Natural killer cell (primary cell): ENCODE measurements at regions not wholly inside any gene's neighbourhood (a gene's known extent, or its start where the extent isn't known, plus 50 kb on each side); places are given as distances from the start of the nearest gene placed in this dataset.

Source experiments
- ATAC-seq, 3 donors: fragments of 150-1000 bp in 2 of 3; fragments of 200-7000 bp in 1 of 3; cut with Tn5 transposase; 1 replicate in 1 of 3; 2 replicates in 2 of 3; pipeline ENCODE4 v1.10.0; 2021; ENCODE audit warnings: mild to moderate bottlenecking in 2 of 3, moderate library complexity in 2 of 3
- DNase-seq, 2 donors: peaks; one replicate each; pipeline versions ENCODE4 v3.0.0 to v3.0.0-alpha.2; 2013 to 2021; ENCODE audit warnings: mixed read lengths in 1 of 2
- H3K27ac ChIP-seq: one replicate; pipeline ENCODE4 v1.5.1; 2013; ENCODE audit warnings: mild to moderate bottlenecking, low read length
- H3K27me3 ChIP-seq: one replicate; pipeline ENCODE4 v1.6.1; 2013; ENCODE audit warnings: low read length; ENCODE audit not compliant: control insufficient read depth, insufficient read depth
- H3K36me3 ChIP-seq: one replicate; pipeline ENCODE4 v1.6.1; 2013; ENCODE audit warnings: low read length; ENCODE audit not compliant: control insufficient read depth, insufficient read depth
- H3K4me1 ChIP-seq: one replicate; pipeline ENCODE4 v1.6.1; 2013; ENCODE audit warnings: low read length; ENCODE audit not compliant: control insufficient read depth, insufficient read depth
- H3K4me3 ChIP-seq: one replicate; pipeline ENCODE4 v1.5.1; 2013; ENCODE audit warnings: low read length
- H3K9me3 ChIP-seq: one replicate; pipeline ENCODE4 v1.6.1; 2013; ENCODE audit warnings: low read length; ENCODE audit not compliant: control insufficient read depth, insufficient read depth
- H3K27ac Mint-ChIP-seq, 2 donors: one replicate each; pipeline ENCODE4 v1.8.0; 2022; ENCODE audit warnings: mild to moderate bottlenecking in 2 of 2, mixed read lengths in 2 of 2, moderate library complexity in 1 of 2
- H3K27me3 Mint-ChIP-seq, 2 donors: one replicate each; pipeline ENCODE4 v1.8.0; 2022; ENCODE audit warnings: low read depth in 2 of 2, mixed read lengths in 2 of 2
- H3K36me3 Mint-ChIP-seq: one replicate; pipeline ENCODE4 v1.8.0; 2022; ENCODE audit warnings: mixed read lengths
- H3K4me1 Mint-ChIP-seq, 2 donors: one replicate each; pipeline ENCODE4 v1.8.0; 2022; ENCODE audit warnings: mixed read lengths in 2 of 2
- H3K4me3 Mint-ChIP-seq: one replicate; pipeline ENCODE4 v1.8.0; 2022; ENCODE audit warnings: mild to moderate bottlenecking, moderate library complexity, mixed read lengths
- H3K9me3 Mint-ChIP-seq, 2 donors: one replicate each; pipeline ENCODE4 v1.8.0; 2022; ENCODE audit warnings: mixed read lengths in 2 of 2
- WGBS: methylation state at CpG from one replicate; pipeline ENCODE4 v1.1.7; 2013; ENCODE audit warnings: missing lambda C conversion rate; ENCODE audit not compliant: insufficient coverage; 5-methylcytosine and 5-hydroxymethylcytosine counted together
- intact Hi-C: fragments of 100-400 bp; cut with micrococcal nuclease; formaldehyde crosslinking; loops from one replicate; pipeline ENCODE4 v1.14.2; 2022
- TF ChIP-seq, protein P1 (sequence below): fragments of 200-600 bp; IDR thresholded peaks from one replicate; pipeline ENCODE4 v1.8.0; 2022; ENCODE audit warnings: antibody characterized with exemption

DNA sequence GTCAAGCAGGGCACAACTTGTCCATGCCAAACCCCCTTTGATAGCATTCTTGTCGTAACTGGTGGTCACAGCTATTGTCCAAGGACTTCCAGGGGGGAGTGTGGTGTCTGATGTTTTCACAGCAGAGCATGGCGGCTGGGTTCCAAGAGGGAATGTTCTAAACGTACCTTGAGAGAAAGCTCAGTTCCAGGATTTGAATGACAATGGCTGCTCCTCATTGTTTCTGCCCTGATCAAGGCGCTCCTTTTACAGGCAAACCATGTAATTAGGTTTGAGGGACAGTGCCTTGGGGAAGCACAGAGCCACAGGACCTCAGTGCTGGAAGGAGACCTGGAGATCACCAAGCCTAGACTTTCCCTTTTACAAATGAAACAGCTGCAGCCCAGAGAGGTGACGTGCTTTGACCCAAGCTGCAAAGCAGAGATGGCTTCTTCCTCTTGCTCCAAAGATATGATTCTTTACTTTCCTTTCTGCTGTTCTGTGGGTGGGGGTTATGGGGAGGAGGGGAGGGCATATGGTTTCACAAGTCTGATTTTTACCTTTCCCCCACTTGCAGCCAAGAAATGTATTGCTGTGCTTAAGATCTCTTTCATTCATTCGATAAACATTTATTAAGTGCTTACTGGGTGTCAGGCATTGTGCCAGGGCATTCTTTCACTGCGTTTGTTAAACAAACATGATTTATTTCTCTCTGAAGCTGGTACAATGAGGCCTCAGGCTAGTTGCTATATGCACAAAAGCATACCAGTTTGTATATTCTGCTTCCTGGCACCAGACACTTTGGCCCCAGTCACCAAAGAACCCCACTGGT is 172.8 kb downstream of the KTN1 start:
- Mint-ChIP-seq H3K27me3 (no peaks in the 10 kb centered on the region), H3K4me3 (no peak overlapping the region), H3K4me1 (peaks cover 8% of the 10 kb centered on the region in 2 donors), H3K36me3 (no peaks in the 10 kb centered on the region), H3K9me3 (no peaks in the 10 kb centered on the region), H3K27ac (no peak overlapping the region)
- intact Hi-C loops, result no loop called here
- no peak overlapping the region for H3K27ac ChIP-seq
- WGBS, result 81% methylated on average over 7 of the region's 7 CpGs
- DNase-seq, result no peak
- H3K9me3 ChIP-seq, result no peaks in the 10 kb centered on the region
- H3K4me3 ChIP-seq, result no peak overlapping the region
- no peak for ATAC-seq
- H3K36me3 ChIP-seq, result no peaks in the 10 kb centered on the region
- no peaks in the 10 kb centered on the region for H3K27me3 ChIP-seq
- TF ChIP-seq, protein P1, sequence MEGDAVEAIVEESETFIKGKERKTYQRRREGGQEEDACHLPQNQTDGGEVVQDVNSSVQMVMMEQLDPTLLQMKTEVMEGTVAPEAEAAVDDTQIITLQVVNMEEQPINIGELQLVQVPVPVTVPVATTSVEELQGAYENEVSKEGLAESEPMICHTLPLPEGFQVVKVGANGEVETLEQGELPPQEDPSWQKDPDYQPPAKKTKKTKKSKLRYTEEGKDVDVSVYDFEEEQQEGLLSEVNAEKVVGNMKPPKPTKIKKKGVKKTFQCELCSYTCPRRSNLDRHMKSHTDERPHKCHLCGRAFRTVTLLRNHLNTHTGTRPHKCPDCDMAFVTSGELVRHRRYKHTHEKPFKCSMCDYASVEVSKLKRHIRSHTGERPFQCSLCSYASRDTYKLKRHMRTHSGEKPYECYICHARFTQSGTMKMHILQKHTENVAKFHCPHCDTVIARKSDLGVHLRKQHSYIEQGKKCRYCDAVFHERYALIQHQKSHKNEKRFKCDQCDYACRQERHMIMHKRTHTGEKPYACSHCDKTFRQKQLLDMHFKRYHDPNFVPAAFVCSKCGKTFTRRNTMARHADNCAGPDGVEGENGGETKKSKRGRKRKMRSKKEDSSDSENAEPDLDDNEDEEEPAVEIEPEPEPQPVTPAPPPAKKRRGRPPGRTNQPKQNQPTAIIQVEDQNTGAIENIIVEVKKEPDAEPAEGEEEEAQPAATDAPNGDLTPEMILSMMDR, result no peak
- H3K4me1 ChIP-seq, result no peaks in the 10 kb centered on the region

DNA sequence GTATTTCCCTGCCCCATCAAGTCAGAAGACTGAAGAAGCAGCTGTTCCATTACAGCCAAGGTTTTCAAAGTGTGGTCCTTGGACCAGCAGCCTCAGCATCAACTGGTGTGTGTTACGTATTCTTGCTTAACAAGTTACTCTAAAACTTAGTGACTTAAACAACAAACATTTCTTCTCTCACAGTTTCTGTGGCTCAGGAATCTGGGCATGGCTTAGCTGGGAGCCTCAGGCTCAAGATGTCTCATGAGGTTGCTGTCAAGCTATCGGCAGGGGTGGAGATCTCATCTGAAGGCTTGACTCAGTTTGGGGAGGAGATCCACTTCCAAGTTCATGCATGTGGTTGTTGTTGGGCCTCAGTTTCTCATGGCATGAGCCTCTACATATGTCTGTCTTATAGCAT is 174.5 kb downstream of the KTN1 start:
- H3K36me3 Mint-ChIP-seq, result no peaks in the 10 kb centered on the region
- Histone ChIP-seq H3K36me3 (no peaks in the 10 kb centered on the region), H3K9me3 (no peaks in the 10 kb centered on the region), H3K27ac (no peak overlapping the region), H3K4me3 (no peak overlapping the region), H3K4me1 (no peaks in the 10 kb centered on the region), H3K27me3 (no peaks in the 10 kb centered on the region)
- intact Hi-C loops, result no loop called here
- no peak overlapping the region for H3K4me3 Mint-ChIP-seq
- 97% methylated on average over 2 of the region's 2 CpGs for WGBS
- no peaks in the 10 kb centered on the region for H3K27me3 Mint-ChIP-seq
- H3K4me1 Mint-ChIP-seq, result peaks cover 8% of the 10 kb centered on the region in 2 donors
- no peak for ATAC-seq
- TF ChIP-seq, protein P1, result no peak
- no peak overlapping the region for H3K27ac Mint-ChIP-seq
- no peak for DNase-seq
- no peaks in the 10 kb centered on the region for H3K9me3 Mint-ChIP-seq

DNA sequence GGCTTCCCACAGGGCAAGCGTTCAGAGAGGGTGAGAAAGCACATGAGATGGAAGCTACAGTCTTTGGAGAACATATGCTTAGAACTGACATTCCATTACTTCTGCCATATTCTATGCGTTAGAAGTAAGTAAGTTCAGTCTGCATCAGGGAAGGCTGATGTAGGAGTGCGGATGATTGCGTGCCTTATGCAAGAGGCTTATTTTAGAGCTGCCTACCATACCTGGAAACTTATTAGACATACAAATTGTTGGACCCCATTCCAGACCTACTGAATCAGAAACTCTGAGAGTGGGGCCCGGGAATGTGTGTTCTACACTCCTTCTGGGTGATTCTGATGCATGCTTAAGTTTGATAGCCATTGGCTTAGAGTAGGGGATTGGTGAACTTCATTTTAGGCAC is 174.9 kb downstream of the KTN1 start:
- H3K27me3 Mint-ChIP-seq, result no peaks in the 10 kb centered on the region
- intact Hi-C loops, result no loop called here

More for the DNA sequence above, 174.9 kb downstream of the KTN1 start:
- H3K36me3 ChIP-seq, result no peaks in the 10 kb centered on the region
- Mint-ChIP-seq H3K4me3 (no peak overlapping the region), H3K36me3 (no peaks in the 10 kb centered on the region), H3K9me3 (no peaks in the 10 kb centered on the region), H3K4me1 (peaks cover 8% of the 10 kb centered on the region in 2 donors), H3K27ac (no peak overlapping the region)
- no peak overlapping the region for H3K27ac ChIP-seq
- TF ChIP-seq, protein P1, result no peak
- no peaks in the 10 kb centered on the region for H3K4me1 ChIP-seq
- H3K27me3 ChIP-seq, result no peaks in the 10 kb centered on the region
- H3K9me3 ChIP-seq, result no peaks in the 10 kb centered on the region
- ATAC-seq (no peak), DNase-seq (no peak)
- H3K4me3 ChIP-seq, result no peak overlapping the region
- 97% methylated on average over 5 of the region's 5 CpGs for WGBS
